ENCODE measurements at regions not wholly inside any gene's neighbourhood (a gene's known extent, or its start where the extent isn't known, plus 50 kb on each side); places are given as distances from the start of the nearest gene placed in this dataset.
"Not testable (repeated sequence)": the region's sequence is repeated elsewhere in the genome, so short reads cannot be mapped to it uniquely, and the experiment has no call there.

DNA sequence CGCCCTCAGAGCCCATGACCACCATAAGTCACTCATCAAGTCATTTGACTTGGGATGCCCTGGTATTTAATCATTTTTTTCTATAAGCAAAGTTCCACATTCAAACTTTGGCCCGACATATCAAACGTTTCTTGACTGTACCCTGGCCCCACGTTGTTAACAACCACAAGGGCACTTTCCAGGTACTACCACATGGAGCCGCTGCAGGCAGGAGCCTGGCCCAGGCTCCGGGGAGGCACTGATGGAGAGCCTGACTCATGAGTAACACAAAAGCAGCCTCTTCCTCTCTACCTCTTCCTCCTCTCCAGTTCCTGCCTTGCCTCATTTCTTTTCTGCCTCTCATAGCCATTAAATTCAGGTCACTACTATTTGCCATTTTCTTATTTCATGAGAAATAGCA is 95.9 kb upstream of the ADORA2B start:
- H3K27ac ChIP-seq (ENCODE audit: low read depth, low read length) = not testable (repeated sequence)

DNA sequence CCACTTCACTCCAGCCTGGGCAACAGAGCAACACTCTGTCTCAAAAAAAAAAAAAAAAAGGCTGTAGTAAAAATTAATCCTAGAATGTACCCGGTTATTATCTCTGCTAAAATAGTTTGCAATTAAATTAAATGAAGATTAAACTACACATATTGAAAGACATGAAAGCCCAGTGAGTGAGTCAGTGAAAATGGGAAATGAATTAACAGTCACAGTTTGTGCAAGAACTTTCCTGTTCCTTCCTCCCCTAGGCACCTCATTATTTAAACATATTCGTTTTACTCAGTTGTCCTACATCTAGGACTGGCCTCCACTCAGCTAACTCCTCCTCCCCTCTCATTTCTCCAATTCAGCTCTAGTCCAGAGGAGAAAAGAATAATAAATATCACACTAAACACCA is 94.9 kb upstream of the ADORA2B start:
- H3K36me3 ChIP-seq (ENCODE audit: insufficient read depth, low read length); H4K20me1 ChIP-seq (ENCODE audit: insufficient read depth, low read length); H3K4me3 ChIP-seq (ENCODE audit: insufficient read depth, low read length); H2AFZ ChIP-seq (ENCODE audit: low read length); H3K9me3 ChIP-seq (ENCODE audit: low read depth, low read length); DNase-seq (ENCODE audit: insufficient read length, low spot score, missing footprints); H3K79me2 ChIP-seq (ENCODE audit: insufficient read depth, low read length); H3K4me2 ChIP-seq (ENCODE audit: insufficient read depth, low read length); H3K4me1 ChIP-seq (ENCODE audit: insufficient read depth, low read length); H3K27me3 ChIP-seq (ENCODE audit: insufficient read depth, low read length); H3K27ac ChIP-seq (ENCODE audit: low read depth, low read length): not testable (repeated sequence)

More for the DNA sequence above, 95.9 kb upstream of the ADORA2B start:
- TF ChIP-seq, protein P1, sequence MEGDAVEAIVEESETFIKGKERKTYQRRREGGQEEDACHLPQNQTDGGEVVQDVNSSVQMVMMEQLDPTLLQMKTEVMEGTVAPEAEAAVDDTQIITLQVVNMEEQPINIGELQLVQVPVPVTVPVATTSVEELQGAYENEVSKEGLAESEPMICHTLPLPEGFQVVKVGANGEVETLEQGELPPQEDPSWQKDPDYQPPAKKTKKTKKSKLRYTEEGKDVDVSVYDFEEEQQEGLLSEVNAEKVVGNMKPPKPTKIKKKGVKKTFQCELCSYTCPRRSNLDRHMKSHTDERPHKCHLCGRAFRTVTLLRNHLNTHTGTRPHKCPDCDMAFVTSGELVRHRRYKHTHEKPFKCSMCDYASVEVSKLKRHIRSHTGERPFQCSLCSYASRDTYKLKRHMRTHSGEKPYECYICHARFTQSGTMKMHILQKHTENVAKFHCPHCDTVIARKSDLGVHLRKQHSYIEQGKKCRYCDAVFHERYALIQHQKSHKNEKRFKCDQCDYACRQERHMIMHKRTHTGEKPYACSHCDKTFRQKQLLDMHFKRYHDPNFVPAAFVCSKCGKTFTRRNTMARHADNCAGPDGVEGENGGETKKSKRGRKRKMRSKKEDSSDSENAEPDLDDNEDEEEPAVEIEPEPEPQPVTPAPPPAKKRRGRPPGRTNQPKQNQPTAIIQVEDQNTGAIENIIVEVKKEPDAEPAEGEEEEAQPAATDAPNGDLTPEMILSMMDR (IDR thresholded peaks at IDR 0.05; ENCODE audit: extremely low read depth, low read depth, low read length) = peak; percentile 55
- H3K36me3 ChIP-seq (ENCODE audit: insufficient read depth, low read length); H3K4me2 ChIP-seq (ENCODE audit: insufficient read depth, low read length); H3K4me3 ChIP-seq (ENCODE audit: insufficient read depth, low read length); H2AFZ ChIP-seq (ENCODE audit: low read length); H3K4me1 ChIP-seq (ENCODE audit: insufficient read depth, low read length); H3K79me2 ChIP-seq (ENCODE audit: insufficient read depth, low read length); H3K27me3 ChIP-seq (ENCODE audit: insufficient read depth, low read length); DNase-seq (ENCODE audit: insufficient read length, low spot score, missing footprints); H4K20me1 ChIP-seq (ENCODE audit: insufficient read depth, low read length); H3K9me3 ChIP-seq (ENCODE audit: low read depth, low read length): not testable (repeated sequence)

DNA sequence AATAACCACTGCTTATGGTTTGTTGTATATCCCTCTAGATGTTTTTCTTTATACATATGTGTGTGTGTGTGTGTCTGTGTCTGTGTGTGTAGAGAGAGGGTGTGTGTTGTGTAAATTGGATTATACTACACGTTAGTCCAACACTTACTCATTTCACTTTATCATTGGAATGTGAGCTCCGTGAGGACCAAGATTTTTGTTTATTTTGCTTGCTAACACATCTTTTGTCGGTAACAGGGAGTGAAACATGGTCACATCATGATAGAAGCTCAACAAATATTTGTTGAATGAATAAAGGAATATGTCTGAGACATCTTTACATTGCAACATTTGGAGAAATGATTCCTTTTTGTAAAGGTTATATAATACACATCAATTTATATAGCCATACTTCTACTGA is 94.2 kb upstream of the ADORA2B start:
- not testable (repeated sequence) for DNase-seq (ENCODE audit: insufficient read length, low spot score, missing footprints); H3K27ac ChIP-seq (ENCODE audit: low read depth, low read length); H4K20me1 ChIP-seq (ENCODE audit: insufficient read depth, low read length); H2AFZ ChIP-seq (ENCODE audit: low read length); H3K36me3 ChIP-seq (ENCODE audit: insufficient read depth, low read length); H3K9me3 ChIP-seq (ENCODE audit: low read depth, low read length); H3K4me2 ChIP-seq (ENCODE audit: insufficient read depth, low read length); H3K4me3 ChIP-seq (ENCODE audit: insufficient read depth, low read length); H3K4me1 ChIP-seq (ENCODE audit: insufficient read depth, low read length); H3K27me3 ChIP-seq (ENCODE audit: insufficient read depth, low read length); H3K79me2 ChIP-seq (ENCODE audit: insufficient read depth, low read length)

DNA sequence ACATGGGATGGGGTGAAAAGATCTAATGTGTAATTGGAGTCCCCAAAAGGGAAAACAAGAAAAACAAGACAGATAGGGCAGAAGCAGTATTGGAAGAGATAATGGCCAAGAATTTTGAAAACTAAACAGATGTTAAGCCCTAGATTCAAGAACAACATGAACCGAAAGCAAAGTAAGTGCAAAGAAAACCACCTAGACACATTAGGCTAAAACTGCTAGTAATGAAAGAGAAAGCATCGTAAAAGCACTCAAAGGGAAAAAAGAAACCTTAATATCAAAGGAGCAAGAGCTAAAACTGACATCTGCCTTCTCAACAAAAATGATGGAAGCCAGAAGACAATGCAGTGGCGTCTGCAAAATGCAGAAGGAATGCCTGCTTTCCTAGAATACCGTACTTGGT is 92.1 kb upstream of the ADORA2B start:
- H3K79me2 ChIP-seq (ENCODE audit: insufficient read depth, low read length); H3K27me3 ChIP-seq (ENCODE audit: insufficient read depth, low read length); DNase-seq (ENCODE audit: insufficient read length, low spot score, missing footprints); H4K20me1 ChIP-seq (ENCODE audit: insufficient read depth, low read length); H3K9me3 ChIP-seq (ENCODE audit: low read depth, low read length); H2AFZ ChIP-seq (ENCODE audit: low read length); H3K27ac ChIP-seq (ENCODE audit: low read depth, low read length); H3K4me2 ChIP-seq (ENCODE audit: insufficient read depth, low read length); H3K36me3 ChIP-seq (ENCODE audit: insufficient read depth, low read length); H3K4me3 ChIP-seq (ENCODE audit: insufficient read depth, low read length); H3K4me1 ChIP-seq (ENCODE audit: insufficient read depth, low read length): not testable (repeated sequence)

DNA sequence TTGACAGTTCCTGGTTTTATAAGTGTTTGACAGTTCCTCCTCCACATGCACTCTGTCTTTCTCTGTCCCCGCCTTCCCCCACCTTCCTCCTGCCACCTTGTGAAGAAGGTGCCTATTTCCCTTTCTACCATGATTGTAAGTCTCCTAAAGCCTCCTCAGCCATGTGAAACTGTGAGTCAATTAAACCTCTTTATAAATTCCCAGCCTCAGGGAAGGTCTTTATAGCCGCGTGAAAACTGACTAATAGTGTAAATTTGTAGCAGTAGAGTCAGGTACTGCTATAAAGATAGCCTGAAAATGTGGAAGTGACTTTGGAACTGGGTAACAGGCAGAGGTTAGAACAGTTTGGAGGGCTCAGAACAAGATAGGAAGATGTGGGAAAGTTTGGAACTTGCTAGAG is 88.7 kb upstream of the ADORA2B start:
- not testable (repeated sequence) for DNase-seq (ENCODE audit: insufficient read length, low spot score, missing footprints); H3K27me3 ChIP-seq (ENCODE audit: insufficient read depth, low read length); H3K27ac ChIP-seq (ENCODE audit: low read depth, low read length); H3K79me2 ChIP-seq (ENCODE audit: insufficient read depth, low read length); H2AFZ ChIP-seq (ENCODE audit: low read length); H3K4me3 ChIP-seq (ENCODE audit: insufficient read depth, low read length); H3K4me1 ChIP-seq (ENCODE audit: insufficient read depth, low read length); H3K9me3 ChIP-seq (ENCODE audit: low read depth, low read length); H4K20me1 ChIP-seq (ENCODE audit: insufficient read depth, low read length); H3K36me3 ChIP-seq (ENCODE audit: insufficient read depth, low read length); H3K4me2 ChIP-seq (ENCODE audit: insufficient read depth, low read length)

DNA sequence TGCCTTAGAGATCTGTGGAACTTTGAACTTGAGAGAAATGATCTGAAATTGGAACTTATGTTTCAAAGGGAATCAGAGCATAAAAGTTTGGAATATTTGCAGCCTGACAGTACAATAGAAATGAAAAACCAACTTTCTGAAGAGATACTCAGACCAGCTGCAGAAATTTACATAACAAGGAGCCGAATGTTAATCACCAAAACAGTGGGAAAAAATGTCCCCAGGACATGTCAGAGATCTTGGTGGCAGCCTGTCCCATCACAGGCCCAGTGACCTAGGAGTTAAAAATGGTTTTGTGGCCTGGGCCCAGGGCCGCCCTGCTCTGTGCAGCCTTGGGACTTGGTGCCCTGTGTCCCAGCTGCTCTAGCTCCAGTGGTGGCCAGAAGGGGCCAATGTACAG is 88.2 kb upstream of the ADORA2B start:
- H3K4me3 ChIP-seq (ENCODE audit: insufficient read depth, low read length); H3K27ac ChIP-seq (ENCODE audit: low read depth, low read length); H3K36me3 ChIP-seq (ENCODE audit: insufficient read depth, low read length); H3K79me2 ChIP-seq (ENCODE audit: insufficient read depth, low read length); H4K20me1 ChIP-seq (ENCODE audit: insufficient read depth, low read length); H3K4me1 ChIP-seq (ENCODE audit: insufficient read depth, low read length); H3K27me3 ChIP-seq (ENCODE audit: insufficient read depth, low read length); H3K9me3 ChIP-seq (ENCODE audit: low read depth, low read length); H2AFZ ChIP-seq (ENCODE audit: low read length); H3K4me2 ChIP-seq (ENCODE audit: insufficient read depth, low read length); DNase-seq (ENCODE audit: insufficient read length, low spot score, missing footprints): not testable (repeated sequence)

DNA sequence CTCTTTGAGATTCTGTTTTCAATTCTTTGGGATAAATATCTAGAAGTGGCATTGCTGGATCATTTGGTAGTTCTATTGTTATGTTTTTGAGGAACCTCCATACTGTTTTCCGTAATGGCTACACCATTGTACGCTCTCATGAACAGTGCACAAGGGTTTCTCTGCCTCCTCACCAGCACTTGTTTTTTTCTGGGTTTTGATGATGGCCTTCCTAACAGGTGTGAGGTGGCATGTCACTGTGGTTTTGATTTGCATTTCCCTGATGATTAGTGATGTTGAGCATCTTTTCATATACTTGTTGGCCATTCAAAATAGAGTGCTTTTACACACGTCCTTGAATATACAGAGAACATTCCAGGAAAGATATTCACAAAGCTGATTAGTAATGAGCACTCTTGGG is 86.8 kb upstream of the ADORA2B start:
- not testable (repeated sequence) for H3K4me3 ChIP-seq (ENCODE audit: insufficient read depth, low read length); H3K9me3 ChIP-seq (ENCODE audit: low read depth, low read length); H4K20me1 ChIP-seq (ENCODE audit: insufficient read depth, low read length); H3K4me1 ChIP-seq (ENCODE audit: insufficient read depth, low read length); DNase-seq (ENCODE audit: insufficient read length, low spot score, missing footprints); H3K4me2 ChIP-seq (ENCODE audit: insufficient read depth, low read length); H3K27me3 ChIP-seq (ENCODE audit: insufficient read depth, low read length); H3K27ac ChIP-seq (ENCODE audit: low read depth, low read length); H2AFZ ChIP-seq (ENCODE audit: low read length); H3K79me2 ChIP-seq (ENCODE audit: insufficient read depth, low read length); H3K36me3 ChIP-seq (ENCODE audit: insufficient read depth, low read length)

DNA sequence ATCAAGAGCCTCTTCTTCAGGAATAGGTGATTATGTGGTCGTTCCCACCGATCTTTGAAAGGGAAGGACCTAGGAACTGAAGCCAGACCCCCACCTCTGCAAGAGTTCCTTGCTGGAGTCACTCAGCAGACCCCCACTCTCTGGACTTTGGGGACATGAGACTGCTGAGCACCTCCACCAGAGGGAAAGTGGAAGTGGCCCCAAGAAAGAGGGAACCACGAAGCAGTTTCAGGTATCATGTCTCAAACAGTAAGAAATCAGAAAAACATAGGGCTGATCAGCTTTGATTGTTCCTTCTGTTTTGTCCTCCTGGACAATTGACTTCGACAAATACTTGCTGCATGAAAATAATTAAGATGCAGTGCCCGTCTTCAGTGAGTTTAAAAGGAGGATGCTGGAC is 84.2 kb upstream of the ADORA2B start:
- not testable (repeated sequence) for DNase-seq (ENCODE audit: insufficient read length, low spot score, missing footprints); H4K20me1 ChIP-seq (ENCODE audit: insufficient read depth, low read length); H3K9me3 ChIP-seq (ENCODE audit: low read depth, low read length); H2AFZ ChIP-seq (ENCODE audit: low read length); H3K4me2 ChIP-seq (ENCODE audit: insufficient read depth, low read length); H3K4me1 ChIP-seq (ENCODE audit: insufficient read depth, low read length); H3K36me3 ChIP-seq (ENCODE audit: insufficient read depth, low read length); H3K4me3 ChIP-seq (ENCODE audit: insufficient read depth, low read length); H3K27ac ChIP-seq (ENCODE audit: low read depth, low read length); H3K79me2 ChIP-seq (ENCODE audit: insufficient read depth, low read length); H3K27me3 ChIP-seq (ENCODE audit: insufficient read depth, low read length)

DNA sequence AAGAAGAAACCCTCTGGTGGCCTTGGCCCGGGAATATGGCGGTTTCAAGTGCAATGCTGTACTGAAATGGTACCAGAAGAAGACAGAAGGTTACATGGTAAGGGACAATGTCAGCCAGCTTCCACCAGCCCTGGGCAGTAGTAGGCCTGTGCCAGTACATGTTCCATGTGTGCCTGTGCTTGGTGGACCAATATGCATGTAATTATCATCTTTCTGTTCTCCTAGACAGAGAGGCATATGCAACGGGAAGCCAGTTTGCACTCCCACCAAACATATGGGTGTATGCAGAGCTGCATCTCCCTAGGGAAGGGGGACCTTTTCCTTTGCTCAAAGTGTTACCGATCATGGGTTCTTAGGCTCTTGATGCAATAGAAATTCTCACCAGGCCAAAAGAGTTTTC is 80.9 kb upstream of the ADORA2B start:
- H4K20me1 ChIP-seq (ENCODE audit: insufficient read depth, low read length) = not testable (repeated sequence)

More for the DNA sequence above, 80.9 kb upstream of the ADORA2B start:
- H2AFZ ChIP-seq (ENCODE audit: low read length); H3K36me3 ChIP-seq (ENCODE audit: insufficient read depth, low read length); H3K79me2 ChIP-seq (ENCODE audit: insufficient read depth, low read length); H3K27me3 ChIP-seq (ENCODE audit: insufficient read depth, low read length); DNase-seq (ENCODE audit: insufficient read length, low spot score, missing footprints); H3K27ac ChIP-seq (ENCODE audit: low read depth, low read length); H3K9me3 ChIP-seq (ENCODE audit: low read depth, low read length); H3K4me1 ChIP-seq (ENCODE audit: insufficient read depth, low read length); H3K4me3 ChIP-seq (ENCODE audit: insufficient read depth, low read length); H3K4me2 ChIP-seq (ENCODE audit: insufficient read depth, low read length): not testable (repeated sequence)

Measured in osteoblast (primary cell).